Activated CD4-positive, alpha-beta T cell treated with anti-CD3 and anti-CD28 coated beads, Interleukin-2, amount 50 U/mL, for 16 hours (primary cell): ENCODE measurements at regions not wholly inside any gene's neighbourhood (a gene's known extent, or its start where the extent isn't known, plus 50 kb on each side); places are given as distances from the start of the nearest gene placed in this dataset.

ENCODE experiments used
- DNase-seq: peaks from one replicate; pipeline ENCODE4 v3.0.0-alpha.2; 2020

DNA sequence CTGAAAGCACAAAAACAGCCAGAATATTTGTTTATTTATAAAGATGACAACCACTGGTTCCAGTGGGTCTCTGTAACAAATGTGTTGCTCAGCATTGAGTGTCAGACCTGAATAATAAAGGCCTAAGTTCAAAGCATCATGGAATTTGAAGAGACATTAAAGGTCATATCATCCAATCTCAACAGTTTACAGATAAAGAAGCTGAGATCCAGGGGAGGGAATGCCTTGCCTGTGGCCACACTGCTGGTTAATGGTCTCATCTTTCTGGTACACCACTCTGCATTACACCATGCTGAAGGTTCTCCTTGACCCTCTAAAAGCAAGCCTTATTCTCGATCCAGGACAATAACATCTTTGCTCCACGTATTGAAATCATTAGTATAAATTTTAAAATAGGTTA lies 446.5 kb upstream of the ACVR2A start:
- DNase-seq = no peak

DNA sequence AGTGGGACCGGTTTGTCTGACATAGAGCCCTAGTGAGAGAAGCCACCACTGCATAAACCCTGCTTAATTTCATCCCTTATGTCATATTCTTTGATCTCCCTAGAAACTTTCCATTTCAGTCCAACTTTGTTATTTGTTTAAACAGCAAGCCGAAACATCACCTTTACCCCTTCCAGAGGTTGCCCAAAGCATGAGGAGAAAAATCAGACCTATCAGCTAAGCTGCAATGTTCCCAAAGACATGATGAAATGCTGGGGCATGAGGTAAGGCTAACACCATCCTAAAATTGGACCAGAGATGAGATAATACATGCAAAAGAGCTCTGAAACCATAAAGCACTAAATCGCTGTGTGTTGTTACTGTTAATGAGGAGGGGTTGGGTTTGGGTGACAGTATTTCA lies 447.9 kb upstream of the ACVR2A start:
- no peak for DNase-seq

DNA sequence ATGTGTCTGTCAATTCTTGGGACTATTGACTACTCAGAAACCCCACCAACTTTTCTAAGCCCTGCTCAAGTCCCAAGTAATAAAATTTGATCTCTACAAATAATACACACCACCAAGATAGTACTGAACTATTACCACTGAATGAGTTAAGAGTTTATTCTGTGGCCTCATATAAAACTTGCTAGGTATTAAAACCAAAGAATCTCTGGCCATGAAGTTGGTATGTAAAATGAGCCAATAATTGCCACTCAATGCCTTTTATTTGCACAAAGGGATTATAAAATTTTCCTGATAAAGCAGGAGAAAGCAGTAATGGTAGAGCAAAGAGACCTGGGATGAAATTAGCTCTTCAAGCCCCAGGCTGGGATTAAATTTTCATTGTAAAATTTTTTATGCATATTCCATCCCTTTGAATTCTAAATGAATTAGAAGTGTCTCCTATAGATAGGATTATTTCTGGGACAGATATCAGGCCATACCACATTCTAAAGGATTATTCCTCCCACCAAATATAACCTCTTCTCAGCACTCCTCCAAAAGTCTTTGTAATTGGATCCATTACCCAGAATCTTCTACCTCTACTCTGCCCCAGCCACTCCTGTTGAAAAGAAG lies 450.5 kb upstream of the ACVR2A start:
- no peak for DNase-seq

DNA sequence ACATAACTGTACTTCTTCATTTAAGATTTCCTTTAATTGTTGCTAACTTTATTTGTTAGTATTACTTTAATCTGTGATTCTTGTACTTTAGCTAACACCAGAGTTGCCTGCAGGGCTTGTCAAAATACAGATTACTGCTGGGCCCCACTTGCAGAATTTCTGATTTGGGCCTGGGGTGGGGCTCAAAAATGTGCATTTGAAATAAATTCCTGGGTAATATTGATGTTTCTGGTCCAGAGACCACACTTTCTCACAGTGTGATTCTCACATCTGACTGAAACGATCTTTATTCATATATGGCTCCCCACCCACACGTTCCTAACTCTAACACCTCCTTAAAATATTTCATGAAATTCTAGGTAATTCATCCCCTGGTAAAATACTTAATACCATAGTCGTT lies 452.6 kb upstream of the ACVR2A start:
- no peak for DNase-seq

DNA sequence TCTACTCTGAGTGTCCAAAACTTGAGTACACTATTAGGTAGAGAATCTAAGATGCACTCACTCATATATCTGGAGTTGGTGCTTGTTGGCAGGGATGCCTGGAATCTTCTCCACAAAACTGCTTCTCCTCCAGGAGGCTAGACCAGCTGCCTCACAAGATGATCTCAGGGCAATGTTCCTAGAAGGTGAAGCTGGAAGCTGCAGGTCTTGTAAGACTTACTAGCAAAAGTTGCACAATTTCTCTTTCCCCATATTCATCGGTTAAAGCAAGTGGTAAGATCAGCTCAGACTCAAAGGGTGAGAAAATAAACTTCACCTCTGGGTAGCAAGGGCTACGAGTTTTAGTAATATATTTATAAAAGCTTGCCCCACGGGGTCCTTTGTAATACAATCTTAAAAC lies 454.4 kb upstream of the ACVR2A start:
- DNase-seq = no peak

DNA sequence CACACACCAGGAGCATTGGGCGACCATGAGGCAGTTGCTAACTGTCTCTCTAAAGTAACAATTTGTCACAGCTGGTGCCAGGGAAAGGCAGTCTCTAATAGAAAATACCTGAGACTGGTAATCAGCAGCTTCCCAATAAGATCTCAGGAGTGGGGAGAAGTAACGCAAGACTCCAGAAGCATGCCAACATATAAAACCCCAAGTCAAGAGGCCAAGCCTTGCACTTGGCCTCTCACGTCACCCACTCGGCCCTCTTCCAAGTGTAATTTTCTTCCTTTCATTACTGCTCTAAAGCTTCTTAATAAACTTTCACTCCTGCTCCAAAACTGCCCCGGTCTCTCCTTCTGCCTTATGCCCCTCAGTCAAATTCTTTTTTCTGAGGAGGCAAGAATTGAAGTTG lies 455.6 kb upstream of the ACVR2A start:
- DNase-seq = no peak

DNA sequence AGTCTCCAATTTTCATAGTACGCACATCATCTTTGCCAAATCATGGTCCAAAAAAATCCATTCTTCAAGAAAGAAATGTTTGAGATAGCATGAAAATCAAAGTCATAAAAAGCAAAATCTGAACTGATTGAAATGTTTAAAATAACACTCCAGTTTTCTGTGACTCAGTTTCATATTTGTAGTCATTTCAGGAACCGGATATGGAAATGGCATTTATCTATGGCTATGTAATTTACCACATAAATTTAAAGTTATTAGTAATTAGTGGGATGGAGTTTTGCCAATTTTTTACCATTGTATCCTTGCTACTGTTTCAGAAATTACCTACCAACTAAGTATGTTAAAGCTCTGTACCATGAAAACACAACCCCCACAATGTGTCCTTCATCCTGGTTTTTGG lies 456.6 kb upstream of the ACVR2A start:
- no peak for DNase-seq

DNA sequence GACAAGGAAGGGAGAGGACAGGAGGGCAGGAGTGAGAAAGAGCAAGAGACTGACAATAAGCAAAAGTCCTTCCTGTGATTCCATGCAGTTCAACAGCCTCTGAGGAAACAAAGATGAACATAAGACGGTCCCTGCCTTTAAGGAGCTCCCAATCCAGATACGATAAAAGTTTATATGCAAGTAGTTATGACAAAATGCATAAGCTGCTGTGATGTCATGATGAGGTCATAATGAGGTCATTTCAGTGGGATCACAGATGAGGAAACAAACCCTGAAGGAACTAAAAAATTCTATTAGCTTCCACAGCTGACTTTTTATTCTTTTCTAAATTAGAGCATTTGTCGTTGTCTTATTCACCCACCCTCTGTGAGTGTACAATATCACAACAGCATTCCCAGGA lies 458.5 kb upstream of the ACVR2A start:
- no peak for DNase-seq

DNA sequence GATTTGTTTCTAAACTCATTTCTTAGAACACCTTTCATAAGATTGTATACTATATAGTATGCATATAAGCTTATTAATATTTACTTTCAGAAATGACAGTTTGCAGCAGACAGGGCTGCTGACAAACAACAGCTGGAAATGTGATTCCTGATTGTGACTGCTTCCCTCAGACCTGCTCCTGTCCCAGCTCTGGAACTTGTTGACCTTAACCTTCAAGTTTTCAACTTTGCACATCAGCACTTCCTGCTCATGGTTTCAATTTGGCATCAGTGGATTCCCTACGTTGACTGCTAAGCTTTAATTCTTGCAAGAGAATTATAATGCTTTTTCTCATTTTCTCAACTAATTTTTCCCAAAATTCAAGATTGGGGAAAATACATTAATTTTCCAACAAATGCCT lies 459.2 kb upstream of the ACVR2A start:
- no peak for DNase-seq

DNA sequence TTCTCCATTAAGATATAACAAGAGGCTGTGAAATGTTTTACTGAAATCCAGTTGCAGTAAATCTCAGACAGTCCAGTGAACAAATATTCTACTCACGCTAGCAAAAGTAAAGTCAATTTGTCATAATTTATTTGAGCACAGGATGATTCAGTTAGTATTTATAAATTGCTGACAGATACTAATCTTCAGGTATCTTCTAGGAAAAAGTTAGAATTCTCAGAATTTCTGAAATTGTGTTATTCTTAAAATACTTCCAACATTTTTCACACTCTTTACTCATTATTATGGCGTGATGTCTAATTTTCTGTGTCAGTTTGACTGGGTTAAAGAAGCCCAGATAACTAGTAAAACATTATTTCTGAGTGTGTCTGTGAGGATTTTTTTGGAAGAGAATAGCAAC lies 460.2 kb upstream of the ACVR2A start:
- no peak for DNase-seq

DNA sequence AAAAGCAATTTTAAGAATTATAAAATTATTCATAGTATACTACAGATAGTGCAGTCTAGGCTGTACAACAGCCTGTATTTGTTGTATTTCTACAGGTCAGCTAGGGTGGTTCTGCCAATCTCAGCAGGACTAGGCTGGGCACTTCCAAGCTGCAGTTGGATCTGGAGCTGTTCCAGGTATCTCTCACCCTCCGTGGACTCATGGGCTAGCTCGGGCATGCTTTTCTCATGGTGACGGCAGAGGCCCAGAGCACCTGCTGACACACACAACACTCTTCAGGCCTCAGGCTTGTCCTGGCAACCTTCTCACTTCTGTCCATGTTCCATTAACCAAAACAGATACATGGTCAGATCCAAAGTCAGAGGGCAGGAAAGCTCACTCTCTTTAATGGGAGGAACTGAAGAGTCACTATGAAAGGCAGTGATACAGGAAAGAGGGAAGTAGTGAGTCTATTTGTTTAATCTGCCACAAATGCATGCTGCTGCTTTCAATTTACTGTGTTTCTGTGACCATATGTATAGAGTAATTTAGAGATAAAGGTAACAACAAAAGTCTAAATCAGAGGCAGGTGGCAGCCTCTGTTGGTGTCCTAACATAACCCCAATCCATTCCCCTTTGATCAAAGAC lies 462.4 kb upstream of the ACVR2A start:
- DNase-seq = no peak

DNA sequence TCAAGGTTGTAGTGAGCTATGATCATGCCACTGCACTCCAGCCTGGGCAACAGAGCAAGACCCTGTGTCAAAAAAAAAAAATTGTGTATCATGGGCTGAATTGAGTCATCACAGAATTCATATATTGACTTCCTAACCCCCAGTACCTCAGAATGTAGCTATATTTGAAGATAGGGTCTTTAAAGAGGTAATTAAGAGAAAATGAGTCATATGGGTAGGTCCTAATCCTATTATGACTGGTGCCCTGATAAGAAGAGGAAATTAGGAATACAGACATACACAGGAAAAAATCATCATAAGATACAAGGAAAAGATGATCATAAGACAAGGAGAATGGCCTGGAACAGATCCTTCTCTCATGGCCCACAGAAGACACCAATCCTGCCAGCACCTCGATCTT lies 466.4 kb upstream of the ACVR2A start:
- no peak for DNase-seq

DNA sequence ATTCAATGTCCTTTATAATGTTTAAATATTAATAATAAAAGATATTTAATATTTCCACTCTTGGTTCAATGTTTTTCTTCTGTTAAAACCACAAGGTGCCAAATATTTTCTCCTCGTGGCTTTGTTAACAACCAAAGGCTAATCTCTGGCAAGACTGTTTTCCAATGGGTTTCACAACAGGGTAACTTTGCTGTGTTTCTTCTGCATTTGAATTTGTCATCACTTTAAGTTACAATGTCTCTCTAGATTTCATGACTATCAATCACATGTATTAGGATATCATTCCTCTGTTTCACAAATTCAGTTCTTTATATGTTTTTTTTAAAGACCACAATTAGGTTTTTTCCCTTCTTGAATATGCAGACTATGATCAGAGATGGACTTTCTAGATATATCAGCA lies 469.8 kb upstream of the ACVR2A start:
- DNase-seq = no peak

DNA sequence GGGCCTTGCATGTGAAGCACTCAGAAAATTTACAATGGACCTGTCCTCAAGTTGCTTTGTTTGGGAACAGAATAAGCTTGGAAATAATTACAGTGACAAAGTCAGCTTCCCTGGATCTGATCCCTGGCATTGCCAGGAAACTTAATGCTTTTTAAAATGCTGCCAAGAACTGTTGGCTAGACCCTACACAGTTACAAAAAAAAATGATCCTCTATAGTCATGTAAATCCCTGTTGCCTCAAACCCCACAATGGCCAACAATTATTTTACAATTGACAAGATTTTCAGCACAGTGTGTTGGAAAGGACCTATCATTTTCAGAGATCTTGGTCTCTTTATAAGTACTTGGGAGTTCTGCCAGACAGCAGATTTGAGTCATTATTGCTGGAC lies 470.4 kb upstream of the ACVR2A start:
- DNase-seq = no peak

DNA sequence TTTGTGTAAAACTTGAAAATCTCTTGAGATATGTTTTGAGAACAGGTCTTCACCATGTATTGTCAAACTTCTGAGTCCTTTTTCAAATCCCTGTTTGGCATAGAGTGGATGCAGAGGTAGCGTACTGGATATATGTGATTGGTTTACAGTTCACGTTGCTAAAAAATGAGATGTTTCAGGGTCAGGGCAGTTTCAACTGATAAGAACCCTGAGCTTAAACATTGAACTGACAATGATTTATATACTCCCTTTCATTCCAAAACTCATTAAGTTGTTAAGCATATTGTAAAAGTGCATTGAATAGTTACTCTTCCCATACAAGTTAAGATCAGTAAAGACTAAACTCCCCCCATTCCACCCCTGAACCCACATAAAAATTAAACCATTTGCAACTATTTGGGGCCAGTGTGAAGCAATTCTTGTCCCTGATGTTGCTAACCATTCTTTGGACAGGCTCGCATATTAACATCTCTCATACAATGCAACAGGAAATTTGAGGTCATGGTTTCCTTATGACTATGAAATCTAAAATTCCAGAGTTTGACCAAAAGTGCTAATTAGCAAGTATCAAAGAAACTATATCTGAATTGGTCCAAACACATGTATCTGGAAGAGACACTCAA lies 470.9 kb upstream of the ACVR2A start:
- no peak for DNase-seq

DNA sequence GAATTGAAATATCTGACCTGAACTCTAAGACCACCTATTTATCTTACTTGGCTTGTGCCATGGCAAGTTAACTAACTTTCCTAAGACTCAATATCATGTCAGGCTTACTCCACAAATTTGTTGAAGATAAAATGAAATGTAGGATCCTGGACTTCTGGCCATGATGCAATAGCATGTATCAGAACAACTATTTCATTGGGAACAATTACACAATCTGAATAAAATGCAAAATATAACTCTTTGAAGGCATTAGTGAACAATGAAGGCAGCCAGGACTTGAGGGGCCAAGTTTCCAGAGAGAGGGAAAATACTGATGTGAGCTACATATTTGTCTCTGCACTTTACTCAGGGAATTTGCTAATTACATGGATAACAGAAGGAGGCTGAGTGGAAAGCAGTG lies 476.5 kb upstream of the ACVR2A start:
- DNase-seq = no peak

DNA sequence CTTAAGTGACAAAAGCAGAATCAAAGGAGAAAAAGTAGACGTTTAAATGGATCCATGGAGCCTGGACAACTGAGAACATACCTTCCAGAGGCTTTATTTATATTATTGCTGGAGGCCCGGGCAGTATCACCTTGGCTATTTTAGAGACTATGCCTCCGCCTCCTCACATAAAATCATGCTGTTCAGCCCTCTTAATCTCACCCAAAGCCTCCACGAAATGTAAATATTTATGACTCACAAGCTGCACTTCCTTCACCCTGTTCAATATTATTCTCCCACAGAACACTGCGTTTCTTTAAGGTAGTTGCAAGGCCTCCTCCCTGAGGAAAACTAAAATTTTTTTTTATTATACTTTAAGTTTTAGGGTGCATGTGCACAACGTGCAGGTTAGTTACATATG lies 478.6 kb upstream of the ACVR2A start:
- no peak for DNase-seq

DNA sequence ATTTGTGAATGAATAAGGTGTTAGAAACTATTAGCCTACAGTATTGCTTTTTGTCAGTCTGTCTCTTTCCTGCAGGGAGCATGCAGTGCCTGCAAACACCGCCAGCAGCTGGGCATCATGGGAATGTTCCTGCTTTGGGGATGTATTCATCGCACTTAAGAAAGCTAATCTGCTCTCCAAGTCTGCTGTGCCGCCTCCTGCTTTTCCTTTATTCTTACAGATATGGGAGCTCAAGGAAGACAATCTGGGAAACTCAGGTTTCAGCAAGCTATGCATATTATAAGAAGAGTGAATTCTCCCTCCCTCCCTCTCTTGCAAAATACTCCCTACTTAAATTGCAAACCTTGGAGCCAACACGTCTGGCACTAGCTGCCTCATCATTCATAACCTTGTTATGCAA lies 479.2 kb upstream of the ACVR2A start:
- no peak for DNase-seq

DNA sequence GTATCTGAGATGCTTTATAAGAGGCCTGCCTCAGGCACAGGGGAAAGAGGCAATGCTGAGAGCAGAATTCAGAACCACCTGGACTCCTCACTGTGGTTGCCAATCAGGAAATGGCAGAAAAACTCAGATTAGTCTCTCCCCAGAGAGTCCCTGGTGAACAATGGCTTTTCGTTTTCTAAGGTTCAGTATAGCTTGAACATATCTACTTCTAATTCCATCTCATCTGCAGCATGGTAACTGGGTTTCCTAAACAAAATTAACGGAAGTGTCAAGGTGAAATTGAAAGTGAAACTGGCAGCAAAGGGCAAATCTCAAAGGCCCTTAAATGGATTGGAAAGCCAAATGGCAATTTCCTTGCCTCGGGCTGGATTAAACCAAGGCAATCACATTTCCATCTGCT lies 480.2 kb upstream of the ACVR2A start:
- peak; percentile 9 for DNase-seq

DNA sequence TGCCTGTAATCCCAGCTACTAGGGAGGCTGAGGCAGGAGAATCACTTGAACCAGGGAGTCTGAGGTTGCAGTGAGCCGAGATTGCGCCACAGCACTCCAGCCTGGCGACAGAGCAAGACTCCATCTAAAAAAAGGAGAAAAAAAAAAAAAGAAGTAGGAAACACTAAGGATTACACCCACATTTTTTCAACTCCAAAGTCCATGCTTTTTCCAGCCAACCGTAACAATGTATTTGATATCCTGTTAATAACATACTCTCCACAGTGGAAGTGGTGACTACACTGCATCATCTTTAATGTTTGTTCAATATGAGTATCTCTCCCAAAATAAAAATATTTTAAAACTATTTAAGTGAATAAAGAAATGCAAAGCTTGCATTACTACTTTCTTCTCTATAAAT lies 481.6 kb upstream of the ACVR2A start:
- no peak for DNase-seq

DNA sequence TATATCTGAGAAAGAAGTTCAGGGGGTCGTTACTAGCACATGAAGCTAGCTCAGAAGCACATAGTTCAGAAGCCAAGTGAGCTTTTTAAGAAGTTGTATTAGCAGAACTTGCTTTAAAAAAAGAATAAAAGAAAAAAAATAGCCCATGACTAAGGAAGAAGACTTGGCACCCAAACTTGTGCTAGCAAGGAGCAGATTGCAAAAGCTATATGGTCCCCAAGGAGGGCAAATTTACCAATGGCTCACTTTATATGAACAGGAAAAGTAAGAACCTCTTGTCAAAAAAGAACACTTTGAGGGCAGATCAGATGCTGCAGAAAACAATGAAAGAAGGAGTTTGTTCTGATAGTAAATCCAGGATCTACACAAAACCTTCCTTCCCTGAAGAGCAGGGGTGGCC lies 486.5 kb upstream of the ACVR2A start:
- DNase-seq = no peak

DNA sequence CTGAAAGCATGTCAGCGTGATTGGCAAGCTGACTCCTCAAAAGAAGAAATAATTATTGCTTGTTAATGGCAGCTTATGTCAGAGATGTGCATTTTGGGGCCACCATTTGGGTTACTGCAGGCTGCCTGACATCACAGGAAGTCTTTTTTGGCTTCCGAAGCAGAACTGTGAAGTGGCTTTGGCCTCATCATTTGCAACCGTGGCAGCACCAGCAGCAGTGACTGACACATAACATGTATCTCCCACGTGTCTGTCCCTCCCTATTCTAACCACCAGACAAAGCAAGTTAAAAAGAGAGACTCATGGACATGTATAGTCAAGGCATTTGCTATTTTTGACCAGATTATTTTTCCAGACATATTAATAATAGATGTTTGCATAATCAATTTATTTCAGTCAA lies 488.7 kb upstream of the ACVR2A start:
- no peak for DNase-seq

DNA sequence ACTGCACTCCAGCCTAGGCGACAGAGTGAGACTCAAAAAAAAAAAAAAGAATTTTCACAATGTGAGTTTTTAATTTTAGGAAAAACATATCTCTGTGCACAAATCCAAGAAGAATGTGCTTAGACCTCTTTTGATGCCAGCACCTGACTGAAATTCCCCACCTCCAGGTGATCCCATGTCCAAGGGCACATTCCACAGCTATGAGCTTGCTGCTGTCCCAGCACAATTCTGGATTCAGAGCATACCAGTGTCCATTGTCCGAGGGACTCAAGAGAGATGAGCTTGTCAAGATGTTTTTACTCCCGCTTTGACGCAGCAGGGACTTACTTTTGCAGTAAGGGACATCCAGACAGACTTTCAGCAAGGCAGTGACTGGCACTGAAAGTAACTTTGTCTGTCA lies 489.1 kb upstream of the ACVR2A start:
- DNase-seq = no peak

DNA sequence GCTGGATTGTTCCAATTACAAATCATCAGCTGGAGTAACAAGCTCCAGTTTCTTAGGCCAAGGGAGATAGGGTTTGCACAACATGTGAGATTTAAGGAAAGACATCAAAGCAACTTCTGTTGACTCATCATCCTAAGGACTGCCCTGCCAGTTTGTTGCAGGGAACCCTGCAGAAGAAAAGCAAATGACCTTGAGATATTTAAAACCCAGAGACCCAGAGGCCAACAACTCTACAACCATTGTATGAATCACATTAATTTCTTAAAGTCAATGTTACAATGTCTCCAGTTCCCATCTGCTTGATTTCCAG lies 491.8 kb upstream of the ACVR2A start:
- no peak for DNase-seq
